WTC11 (cell line): ENCODE measurements at regions not wholly inside any gene's neighbourhood (a gene's known extent, or its start where the extent isn't known, plus 50 kb on each side); places are given as distances from the start of the nearest gene placed in this dataset.

Source experiments
- NFYB ChIP-seq: sonication (generic); formaldehyde crosslinking; conservative IDR thresholded peaks from 2 replicates; pipeline ENCODE4 v1.8.0; 2022; ENCODE audit warnings: low read depth, missing genetic modification reagents
- TF ChIP-seq, protein P1 (sequence below): fragments of 200-600 bp; IDR thresholded peaks from 2 replicates; pipeline ENCODE4 v1.8.0; 2022; ENCODE audit warnings: antibody characterized with exemption
- TF ChIP-seq, protein P2 (sequence below): sonication (generic); formaldehyde crosslinking; IDR thresholded peaks from 2 replicates; pipeline ENCODE4 v1.8.1; 2023; ENCODE audit warnings: mild to moderate bottlenecking, missing genetic modification reagents, moderate library complexity

DNA sequence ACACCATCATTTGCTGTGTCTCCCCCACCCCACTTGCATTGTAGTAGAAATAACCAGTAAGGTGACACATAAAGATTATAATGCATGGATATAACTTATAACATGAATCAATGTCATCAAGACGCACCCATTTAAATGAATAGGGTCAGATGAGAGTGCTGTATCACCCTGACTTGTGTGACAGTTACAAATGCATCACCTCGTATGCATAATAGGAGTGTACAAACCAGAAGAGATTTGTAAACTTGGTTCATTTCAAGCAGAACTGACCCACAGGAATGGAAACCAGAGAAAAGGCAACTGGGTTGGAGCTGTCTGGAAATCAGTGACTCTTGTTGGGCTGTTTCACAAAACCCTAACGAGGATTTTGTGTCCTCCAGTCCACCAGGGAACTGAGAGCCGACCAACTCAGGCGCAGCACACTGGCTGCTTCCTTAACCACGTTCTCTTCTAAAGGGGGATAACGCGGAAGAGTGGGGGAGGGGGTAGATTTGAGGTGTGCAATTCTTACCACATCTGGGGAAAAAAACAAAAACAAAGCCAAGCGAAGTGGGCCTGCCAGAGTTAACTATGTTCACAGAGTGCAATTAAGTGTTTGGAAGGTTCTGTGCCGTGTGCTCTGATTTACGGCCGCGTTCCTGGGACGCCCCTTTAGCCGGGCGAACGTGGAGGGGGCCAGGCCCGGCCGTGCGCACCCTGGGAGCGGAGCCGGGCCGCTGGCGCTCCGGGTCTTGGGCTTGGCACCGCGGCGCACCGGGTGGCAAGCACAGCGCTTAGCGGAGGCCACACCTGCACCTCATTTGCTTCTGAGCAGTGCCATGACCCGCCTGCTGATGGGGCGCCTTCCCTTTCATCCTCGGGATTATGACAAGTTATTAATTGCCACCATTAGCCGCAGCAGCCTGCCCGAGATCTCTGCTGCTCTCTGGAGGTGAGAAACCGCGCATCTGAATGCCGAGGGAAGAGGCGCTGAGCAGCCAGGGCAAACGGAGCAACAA lies 248.8 kb upstream of the FOXD3 start:
- TF ChIP-seq, protein P1, sequence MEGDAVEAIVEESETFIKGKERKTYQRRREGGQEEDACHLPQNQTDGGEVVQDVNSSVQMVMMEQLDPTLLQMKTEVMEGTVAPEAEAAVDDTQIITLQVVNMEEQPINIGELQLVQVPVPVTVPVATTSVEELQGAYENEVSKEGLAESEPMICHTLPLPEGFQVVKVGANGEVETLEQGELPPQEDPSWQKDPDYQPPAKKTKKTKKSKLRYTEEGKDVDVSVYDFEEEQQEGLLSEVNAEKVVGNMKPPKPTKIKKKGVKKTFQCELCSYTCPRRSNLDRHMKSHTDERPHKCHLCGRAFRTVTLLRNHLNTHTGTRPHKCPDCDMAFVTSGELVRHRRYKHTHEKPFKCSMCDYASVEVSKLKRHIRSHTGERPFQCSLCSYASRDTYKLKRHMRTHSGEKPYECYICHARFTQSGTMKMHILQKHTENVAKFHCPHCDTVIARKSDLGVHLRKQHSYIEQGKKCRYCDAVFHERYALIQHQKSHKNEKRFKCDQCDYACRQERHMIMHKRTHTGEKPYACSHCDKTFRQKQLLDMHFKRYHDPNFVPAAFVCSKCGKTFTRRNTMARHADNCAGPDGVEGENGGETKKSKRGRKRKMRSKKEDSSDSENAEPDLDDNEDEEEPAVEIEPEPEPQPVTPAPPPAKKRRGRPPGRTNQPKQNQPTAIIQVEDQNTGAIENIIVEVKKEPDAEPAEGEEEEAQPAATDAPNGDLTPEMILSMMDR, result no peak
- TF ChIP-seq NFYB, result no peak
- TF ChIP-seq, protein P2, sequence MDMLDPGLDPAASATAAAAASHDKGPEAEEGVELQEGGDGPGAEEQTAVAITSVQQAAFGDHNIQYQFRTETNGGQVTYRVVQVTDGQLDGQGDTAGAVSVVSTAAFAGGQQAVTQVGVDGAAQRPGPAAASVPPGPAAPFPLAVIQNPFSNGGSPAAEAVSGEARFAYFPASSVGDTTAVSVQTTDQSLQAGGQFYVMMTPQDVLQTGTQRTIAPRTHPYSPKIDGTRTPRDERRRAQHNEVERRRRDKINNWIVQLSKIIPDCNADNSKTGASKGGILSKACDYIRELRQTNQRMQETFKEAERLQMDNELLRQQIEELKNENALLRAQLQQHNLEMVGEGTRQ (CRISPR knock-in tag), result no peak
